NT2/D1 (cell line): ENCODE measurements at regions not wholly inside any gene's neighbourhood (a gene's known extent, or its start where the extent isn't known, plus 50 kb on each side); places are given as distances from the start of the nearest gene placed in this dataset.

Source experiments
- DNase-seq: peaks from one replicate; pipeline ENCODE4 v3.0.0-alpha.2; 2011; ENCODE audit warnings: low read depth, low spot score
- H3K27me3 ChIP-seq: 2 replicates; pipeline ENCODE4 v1.6.0; 2011; ENCODE audit warnings: mild to moderate bottlenecking; ENCODE audit not compliant: insufficient read length, insufficient read depth
- H3K36me3 ChIP-seq: 2 replicates; pipeline ENCODE4 v1.6.1; 2011; ENCODE audit warnings: mild to moderate bottlenecking, low read length, mixed read lengths; ENCODE audit not compliant: insufficient read depth, insufficient read length
- H3K4me1 ChIP-seq: 2 replicates; pipeline ENCODE4 v1.5.1; 2011; ENCODE audit not compliant: insufficient read depth, insufficient read length
- H3K4me3 ChIP-seq: 2 replicates; pipeline ENCODE4 v1.5.1; 2011; ENCODE audit warnings: low read depth; ENCODE audit not compliant: insufficient read length
- H3K9ac ChIP-seq: 2 replicates; pipeline ENCODE4 v1.6.0; 2011; ENCODE audit warnings: low read depth; ENCODE audit not compliant: insufficient read length
- H3K9me3 ChIP-seq: 2 replicates; pipeline ENCODE4 v1.5.1; 2011; ENCODE audit warnings: mild to moderate bottlenecking, low read length; ENCODE audit not compliant: insufficient read depth
- SUZ12 ChIP-seq: IDR thresholded peaks from 2 replicates; pipeline ENCODE4 v1.6.1; 2011; ENCODE audit not compliant: insufficient read length, insufficient read depth; ENCODE audit errors: extremely low read depth
- YY1 ChIP-seq: IDR thresholded peaks from 2 replicates; pipeline ENCODE4 v1.6.1; 2011; ENCODE audit not compliant: insufficient read length, insufficient read depth
- ZNF274 ChIP-seq: IDR thresholded peaks from 2 replicates; pipeline ENCODE4 v1.6.1; 2011; ENCODE audit warnings: mild to moderate bottlenecking, low read depth, low read length

GRCh38 chr5:3736466-3736865, 140.8 kb downstream of the IRX1 start:
- Histone ChIP-seq H3K4me1 (peaks cover 1% of the 10 kb centered on the region), H3K36me3 (no peaks in the 10 kb centered on the region), H3K9me3 (no peaks in the 10 kb centered on the region), H3K27me3 (no peaks in the 10 kb centered on the region), H3K9ac (no peak overlapping the region), H3K4me3 (no peak overlapping the region)
- no peak for TF ChIP-seq YY1
- TF ChIP-seq SUZ12: no peak
- no peak for TF ChIP-seq ZNF274
- no peak for DNase-seq

GRCh38 chr5:3736926-3737325, 141.3 kb downstream of the IRX1 start:
- H3K9me3 ChIP-seq: no peaks in the 10 kb centered on the region
- DNase-seq: no peak
- H3K9ac ChIP-seq: no peak overlapping the region
- no peaks in the 10 kb centered on the region for H3K36me3 ChIP-seq
- H3K4me1 ChIP-seq: peaks cover 1% of the 10 kb centered on the region
- no peak overlapping the region for H3K4me3 ChIP-seq
- no peaks in the 10 kb centered on the region for H3K27me3 ChIP-seq
- no peak for TF ChIP-seq SUZ12
- no peak for TF ChIP-seq YY1
- no peak for TF ChIP-seq ZNF274

DNA sequence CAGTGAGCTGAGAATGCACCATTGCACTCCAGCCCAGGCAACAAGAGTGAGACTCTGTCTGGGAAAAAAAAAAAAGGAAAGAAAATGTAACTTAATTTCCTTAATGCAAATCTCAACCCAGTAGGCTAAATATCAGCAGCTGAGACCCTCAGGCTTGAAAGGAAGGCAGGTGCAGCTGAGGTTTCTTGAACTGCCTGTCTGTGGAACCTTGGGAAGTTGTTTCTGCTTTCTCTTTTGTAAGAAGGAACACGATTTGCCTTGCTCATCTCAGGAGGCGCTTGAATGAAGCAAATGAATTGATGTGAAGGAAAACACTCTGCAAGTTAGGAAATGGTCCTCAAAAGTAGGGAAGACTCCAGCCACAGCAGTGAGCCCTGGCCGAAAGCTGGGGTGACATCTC, 143.3 kb downstream of the IRX1 start:
- H3K9me3 ChIP-seq: no peaks in the 10 kb centered on the region
- peaks cover 1% of the 10 kb centered on the region for H3K4me1 ChIP-seq
- no peak for DNase-seq
- no peaks in the 10 kb centered on the region for H3K27me3 ChIP-seq
- no peak for TF ChIP-seq YY1
- TF ChIP-seq ZNF274: no peak
- no peak for TF ChIP-seq SUZ12
- no peaks in the 10 kb centered on the region for H3K36me3 ChIP-seq
- H3K9ac ChIP-seq: no peak overlapping the region
- H3K4me3 ChIP-seq: no peak overlapping the region

- no peak overlapping the region for H3K4me3 ChIP-seq
- peaks cover 1% of the 10 kb centered on the region for H3K4me1 ChIP-seq
- no peaks in the 10 kb centered on the region for H3K27me3 ChIP-seq
- DNase-seq: no peak
- TF ChIP-seq ZNF274: no peak
- TF ChIP-seq YY1: no peak
- TF ChIP-seq SUZ12: no peak
- no peaks in the 10 kb centered on the region for H3K36me3 ChIP-seq
- H3K9me3 ChIP-seq: no peaks in the 10 kb centered on the region
- no peak overlapping the region for H3K9ac ChIP-seq
Observed at GRCh38 chr5:3740546-3741373, 145.1 kb downstream of the IRX1 start.

GRCh38 chr5:3741374-3741770, 145.7 kb downstream of the IRX1 start:
- Histone ChIP-seq H3K27me3 (no peaks in the 10 kb centered on the region), H3K36me3 (no peaks in the 10 kb centered on the region), H3K9ac (no peak overlapping the region), H3K4me3 (no peak overlapping the region), H3K4me1 (peaks cover 1% of the 10 kb centered on the region), H3K9me3 (no peaks in the 10 kb centered on the region)
- no peak for TF ChIP-seq YY1
- TF ChIP-seq SUZ12: no peak
- no peak for TF ChIP-seq ZNF274
- no peak for DNase-seq

DNA sequence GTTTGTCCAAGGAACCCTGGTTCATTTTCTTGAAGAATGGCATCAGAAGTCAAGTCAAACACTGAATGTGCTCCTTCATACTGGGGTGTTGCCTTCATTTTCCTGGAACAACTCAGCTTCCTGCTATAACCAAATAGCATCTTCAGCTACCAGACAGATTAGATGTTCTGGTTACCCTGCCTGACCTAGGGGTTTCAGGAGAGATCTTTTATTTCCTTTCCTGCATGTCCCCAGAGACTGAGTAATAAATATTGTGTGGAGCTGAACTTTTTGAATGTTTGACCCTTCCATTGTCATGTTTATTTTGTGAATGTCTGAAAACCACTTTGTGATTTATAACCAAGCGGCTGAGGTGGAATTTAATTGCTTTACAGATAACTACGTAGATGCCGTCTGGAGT, 147.1 kb downstream of the IRX1 start:
- H3K9ac ChIP-seq: no peak overlapping the region
- H3K9me3 ChIP-seq: peaks cover 13% of the 10 kb centered on the region; the same call in 1 of the 2 replicates

DNA sequence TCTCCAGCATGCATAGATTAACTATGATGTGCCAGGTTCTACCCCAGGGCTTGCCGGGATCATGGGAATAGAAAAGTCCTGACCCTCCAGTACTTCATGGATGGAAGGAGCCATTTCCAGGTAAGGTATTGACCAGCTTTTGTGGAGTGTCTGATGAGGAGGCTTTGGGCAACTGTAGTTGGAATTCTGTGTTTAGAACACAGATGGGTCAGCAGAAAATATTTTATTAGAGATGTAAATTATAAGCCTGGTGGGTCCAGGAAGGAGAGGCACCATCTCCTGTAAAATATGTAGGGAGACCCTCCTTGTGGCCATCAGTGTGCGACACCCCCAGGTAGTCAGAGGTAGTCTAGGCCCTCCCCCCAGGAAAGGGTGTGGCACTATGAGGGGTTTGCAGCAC, 156.2 kb downstream of the IRX1 start:
- no peak for TF ChIP-seq SUZ12
- TF ChIP-seq YY1: no peak
- TF ChIP-seq ZNF274: no peak
- no peaks in the 10 kb centered on the region for H3K36me3 ChIP-seq
- H3K4me3 ChIP-seq: no peak overlapping the region
- no peaks in the 10 kb centered on the region for H3K4me1 ChIP-seq
- no peaks in the 10 kb centered on the region for H3K27me3 ChIP-seq
- H3K9me3 ChIP-seq: peaks cover 22% of the 10 kb centered on the region; the same call in 1 of the 2 replicates
- H3K9ac ChIP-seq: no peak overlapping the region
- no peak for DNase-seq

More for the DNA sequence above, 147.1 kb downstream of the IRX1 start:
- TF ChIP-seq SUZ12: no peak
- no peak for TF ChIP-seq YY1
- no peak for TF ChIP-seq ZNF274
- Histone ChIP-seq H3K4me3 (no peak overlapping the region), H3K36me3 (no peaks in the 10 kb centered on the region), H3K4me1 (peaks cover 1% of the 10 kb centered on the region), H3K27me3 (no peaks in the 10 kb centered on the region)
- no peak for DNase-seq
